ENCODE measurements at regions not wholly inside any gene's neighbourhood (a gene's known extent, or its start where the extent isn't known, plus 50 kb on each side); places are given as distances from the start of the nearest gene placed in this dataset.
"Not testable (repeated sequence)": the region's sequence is repeated elsewhere in the genome, so short reads cannot be mapped to it uniquely, and the experiment has no call there.

DNA sequence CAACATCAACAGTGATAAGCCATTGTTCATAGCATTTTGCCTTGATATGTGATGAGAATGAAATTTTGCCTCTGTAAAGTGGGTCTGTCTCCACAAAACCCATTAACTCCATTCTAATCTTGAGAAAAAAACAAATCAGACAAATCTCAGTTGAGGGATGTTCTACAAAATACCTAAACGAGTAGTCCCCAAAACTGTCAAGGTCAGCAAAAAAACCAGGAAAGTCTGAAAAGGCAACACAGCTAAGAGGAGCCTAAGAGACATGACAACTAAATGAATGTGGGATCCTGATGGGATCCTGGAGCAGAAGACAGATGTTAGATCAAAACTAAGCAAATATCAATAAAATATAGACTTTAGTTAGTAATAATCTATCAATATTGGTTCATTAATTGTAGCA lies 431.6 kb upstream of the SPTLC3 start:
- no peak for DNase-seq (ENCODE audit: low spot score)

DNA sequence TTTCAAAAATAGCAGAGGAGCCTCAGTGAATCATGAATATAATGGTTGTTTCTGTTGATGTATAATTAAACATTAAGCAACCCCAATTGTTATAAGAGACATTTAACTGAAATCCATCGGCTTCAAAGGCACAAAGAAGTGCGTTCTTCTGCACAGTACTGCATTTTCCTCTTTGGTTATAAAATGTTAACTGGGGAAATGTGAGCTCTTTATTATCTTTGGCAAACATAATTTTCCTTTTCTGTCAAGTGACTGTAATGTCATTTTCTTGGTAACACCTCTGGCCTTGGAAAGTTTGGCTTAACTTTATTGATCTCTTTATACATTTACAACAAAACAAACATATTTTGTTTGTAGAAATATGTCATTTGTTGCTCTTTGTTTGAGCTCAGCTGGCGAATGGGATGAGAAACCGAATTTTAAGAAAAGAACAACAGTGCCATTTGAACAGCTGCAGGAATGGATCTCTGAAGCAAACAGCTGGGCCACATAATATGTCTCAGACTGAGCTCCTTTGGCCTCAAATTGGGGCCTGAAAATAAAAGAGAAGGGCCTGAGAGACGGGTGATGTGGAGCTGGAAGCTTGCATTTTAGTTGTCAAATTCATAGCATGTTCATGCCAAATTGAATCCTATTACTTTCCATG lies 427.0 kb upstream of the SPTLC3 start:
- DNase-seq (ENCODE audit: low spot score), result no peak

GRCh38 chr20:12582710-12583109 lies 426.1 kb upstream of the SPTLC3 start:
- not testable (repeated sequence) for DNase-seq (ENCODE audit: low spot score)

- DNase-seq (ENCODE audit: low spot score), result no peak
These were observed 416.8 kb upstream of the SPTLC3 start for GRCh38 chr20:12591949-12592470.

DNA sequence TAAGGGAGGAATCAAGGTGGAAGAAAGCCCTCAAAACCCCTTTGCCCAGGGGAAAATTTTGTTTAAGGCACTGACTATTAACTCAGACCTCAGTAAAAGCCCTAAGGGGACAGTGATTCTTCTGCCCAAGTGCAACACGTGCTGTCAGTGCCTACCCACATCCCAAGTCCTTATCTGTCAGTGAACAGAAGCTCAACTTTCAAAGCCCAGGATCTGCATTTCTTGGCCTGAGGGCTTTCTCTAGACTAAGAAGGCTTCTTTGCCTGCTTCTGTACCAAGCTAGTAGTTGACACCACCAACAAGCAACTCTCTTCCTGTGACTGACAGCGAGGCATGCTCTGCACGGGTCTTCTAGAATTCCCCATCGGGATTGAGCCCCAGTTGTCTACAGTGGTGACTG lies 416.0 kb upstream of the SPTLC3 start:
- DNase-seq (ENCODE audit: low spot score), result no peak

- DNase-seq (ENCODE audit: low spot score), result no peak
These were observed 415.4 kb upstream of the SPTLC3 start for GRCh38 chr20:12593342-12593873.

DNA sequence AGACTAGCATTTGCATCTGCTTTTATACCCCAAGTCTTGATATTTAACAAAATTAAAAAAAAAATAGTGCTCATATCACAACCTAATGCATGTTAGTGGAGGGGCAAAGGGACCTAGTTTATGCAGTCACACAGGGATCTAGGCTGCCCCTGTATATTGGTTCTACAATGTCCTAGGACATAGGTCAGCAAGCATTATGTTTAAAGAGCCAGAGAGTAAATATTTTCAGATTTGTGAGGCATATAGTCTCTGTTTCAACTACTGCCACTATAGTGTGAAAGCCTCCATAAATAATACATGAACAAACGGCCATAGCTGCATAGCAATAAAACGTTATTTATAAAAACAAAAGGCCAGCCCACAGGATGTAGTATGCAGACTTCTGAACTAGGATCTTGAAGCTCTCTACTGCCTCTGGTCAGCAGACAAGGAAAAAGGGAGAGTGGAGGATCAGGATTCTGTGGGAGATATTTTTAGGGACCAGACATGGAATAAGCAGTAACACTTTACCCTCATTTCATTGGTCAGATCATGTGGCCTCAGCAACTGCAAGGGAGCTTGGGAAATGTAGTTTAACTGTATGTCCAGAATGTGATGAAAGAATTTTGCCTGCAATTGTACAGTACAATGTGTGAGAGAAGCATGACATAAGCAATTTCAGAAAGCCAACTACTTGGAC lies 414.2 kb upstream of the SPTLC3 start:
- peak; percentile 81 for DNase-seq (ENCODE audit: low spot score)

- no peak for DNase-seq (ENCODE audit: low spot score)
These were observed 412.9 kb upstream of the SPTLC3 start for GRCh38 chr20:12595841-12596240.

DNA sequence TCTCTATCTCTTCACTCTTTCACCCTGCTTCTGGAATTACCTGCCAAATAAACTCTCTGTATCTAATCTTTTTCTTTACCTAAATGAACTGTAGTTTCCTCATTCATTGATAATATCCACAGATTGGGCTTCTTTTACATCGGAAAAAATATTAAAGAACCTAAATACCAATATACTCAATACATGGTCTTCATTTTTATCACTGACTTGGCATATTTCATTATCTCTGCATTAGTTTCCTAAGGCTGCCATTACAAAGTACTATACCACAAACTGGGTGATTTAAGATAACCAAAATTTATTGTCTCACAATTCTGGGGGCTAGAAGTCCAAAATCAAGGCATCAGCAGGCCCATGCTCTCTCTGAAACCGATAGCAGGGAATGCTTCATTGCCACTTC lies 411.9 kb upstream of the SPTLC3 start:
- DNase-seq (ENCODE audit: low spot score), result no peak

GRCh38 chr20:12597551-12597950 lies 411.2 kb upstream of the SPTLC3 start:
- DNase-seq (ENCODE audit: low spot score), result no peak

DNA sequence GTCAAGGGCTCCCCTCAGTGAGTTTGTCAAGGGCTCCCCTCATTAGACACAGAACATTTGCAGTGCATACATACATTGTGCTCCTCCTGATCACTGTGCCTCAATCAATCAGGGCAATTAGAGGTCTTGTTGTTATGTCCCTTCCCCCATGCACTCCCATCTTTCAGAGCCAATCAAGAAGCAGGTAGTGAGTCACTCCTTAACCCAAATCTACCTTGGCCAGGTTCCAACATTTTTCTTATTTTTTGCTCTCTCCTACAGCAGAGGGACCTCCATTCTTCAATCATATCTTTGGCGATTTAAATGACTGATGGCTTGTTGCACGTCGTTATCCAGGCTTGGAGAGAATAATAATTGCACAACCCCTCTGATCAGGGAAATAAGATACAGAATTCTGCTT lies 409.9 kb upstream of the SPTLC3 start:
- DNase-seq (ENCODE audit: low spot score), result no peak

GRCh38 chr20:12599494-12599893 lies 409.3 kb upstream of the SPTLC3 start:
- no peak for DNase-seq (ENCODE audit: low spot score)

- DNase-seq (ENCODE audit: low spot score), result no peak
These were observed 403.0 kb upstream of the SPTLC3 start for GRCh38 chr20:12605751-12606150.

DNA sequence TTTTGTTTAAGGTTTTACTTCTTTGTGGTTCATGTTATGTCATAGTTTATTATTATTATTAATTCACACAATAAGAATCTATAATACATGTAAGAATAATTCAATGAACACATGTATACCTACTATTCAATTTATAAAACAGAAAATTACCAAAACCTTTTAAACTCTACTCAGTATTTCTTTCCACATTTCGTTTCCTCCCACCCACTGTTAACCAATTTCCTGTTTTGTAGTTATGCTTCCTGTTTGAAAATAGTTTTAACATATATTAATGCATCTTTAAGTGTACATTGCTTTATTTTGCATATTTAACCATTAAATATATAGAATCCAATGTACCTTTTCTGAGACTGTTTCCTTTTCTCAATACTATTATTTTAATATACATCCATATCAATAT lies 397.9 kb upstream of the SPTLC3 start:
- DNase-seq (ENCODE audit: low spot score), result no peak

- DNase-seq (ENCODE audit: low spot score), result no peak
These were observed 394.0 kb upstream of the SPTLC3 start for GRCh38 chr20:12614764-12615163.

DNA sequence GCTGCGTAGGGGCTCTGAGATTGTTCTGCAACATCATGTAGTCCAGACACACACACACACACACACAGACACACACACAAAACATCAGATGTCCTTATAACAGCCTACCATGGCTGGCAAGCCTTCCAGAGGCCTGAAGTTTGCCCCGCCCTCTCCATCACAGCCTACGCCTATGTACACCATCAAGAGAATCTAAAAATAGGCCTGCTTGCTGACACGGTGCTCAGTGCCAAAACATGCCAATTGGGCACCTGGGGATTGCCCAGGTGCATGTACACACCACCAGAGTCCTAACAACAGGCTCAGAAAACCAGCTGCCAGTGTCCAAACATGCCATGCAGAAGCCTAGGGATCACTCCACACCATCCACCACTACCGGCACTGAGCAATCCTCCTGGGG lies 391.7 kb upstream of the SPTLC3 start:
- DNase-seq (ENCODE audit: low spot score), result no peak

DNA sequence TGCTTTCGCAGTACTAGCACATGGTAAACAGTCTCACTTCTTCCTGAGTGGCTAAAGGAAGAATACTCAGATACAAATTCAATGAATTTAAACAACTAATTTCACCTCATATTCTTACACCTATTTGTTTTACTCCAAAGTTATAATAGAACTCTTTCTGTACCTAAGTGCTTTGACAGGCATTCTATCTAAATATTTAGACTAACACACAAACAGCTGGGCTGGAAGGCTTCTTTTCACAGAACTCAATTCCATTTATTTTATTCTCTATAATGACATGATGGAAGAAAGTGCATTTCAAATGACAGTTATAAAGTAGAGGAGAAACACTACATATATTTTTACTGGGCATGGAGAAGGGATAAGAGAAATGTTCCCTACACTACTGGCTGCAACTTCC lies 384.9 kb upstream of the SPTLC3 start:
- DNase-seq (ENCODE audit: low spot score), result no peak

DNA sequence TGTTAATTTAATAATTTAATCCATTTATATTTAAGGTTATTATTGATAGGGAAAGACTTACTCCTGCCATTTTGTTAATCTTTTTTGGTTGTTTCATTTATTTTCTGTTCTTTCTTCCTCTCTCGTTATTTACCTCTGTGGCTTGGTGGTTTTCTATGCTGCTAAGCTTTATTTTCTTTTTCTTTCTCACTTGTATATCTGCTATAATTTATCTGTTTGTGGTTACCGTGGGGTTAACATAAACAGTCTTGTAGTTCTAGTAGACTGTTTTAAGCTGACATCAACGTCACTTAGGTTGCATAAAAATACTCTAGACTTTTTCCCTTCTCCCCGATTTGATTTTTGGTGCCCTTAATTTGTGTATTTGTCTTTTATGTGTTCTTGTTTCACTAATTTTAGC lies 381.3 kb upstream of the SPTLC3 start:
- peak; percentile 41 for DNase-seq (ENCODE audit: low spot score)

- DNase-seq (ENCODE audit: low spot score), result no peak
These were observed 370.0 kb upstream of the SPTLC3 start for GRCh38 chr20:12638633-12639312.

GRCh38 chr20:12640251-12640650 lies 368.5 kb upstream of the SPTLC3 start:
- DNase-seq (ENCODE audit: low spot score), result no peak

GRCh38 chr20:12641619-12642018 lies 367.2 kb upstream of the SPTLC3 start:
- no peak for DNase-seq (ENCODE audit: low spot score)

- DNase-seq (ENCODE audit: low spot score), result no peak
These were observed 364.3 kb upstream of the SPTLC3 start for GRCh38 chr20:12644461-12644860.

- DNase-seq (ENCODE audit: low spot score), result no peak
These were observed 359.5 kb upstream of the SPTLC3 start for GRCh38 chr20:12649234-12649633.

Measured in H4 (cell line).